ENCODE measurements at regions not wholly inside any gene's neighbourhood (a gene's known extent, or its start where the extent isn't known, plus 50 kb on each side); places are given as distances from the start of the nearest gene placed in this dataset.

DNA sequence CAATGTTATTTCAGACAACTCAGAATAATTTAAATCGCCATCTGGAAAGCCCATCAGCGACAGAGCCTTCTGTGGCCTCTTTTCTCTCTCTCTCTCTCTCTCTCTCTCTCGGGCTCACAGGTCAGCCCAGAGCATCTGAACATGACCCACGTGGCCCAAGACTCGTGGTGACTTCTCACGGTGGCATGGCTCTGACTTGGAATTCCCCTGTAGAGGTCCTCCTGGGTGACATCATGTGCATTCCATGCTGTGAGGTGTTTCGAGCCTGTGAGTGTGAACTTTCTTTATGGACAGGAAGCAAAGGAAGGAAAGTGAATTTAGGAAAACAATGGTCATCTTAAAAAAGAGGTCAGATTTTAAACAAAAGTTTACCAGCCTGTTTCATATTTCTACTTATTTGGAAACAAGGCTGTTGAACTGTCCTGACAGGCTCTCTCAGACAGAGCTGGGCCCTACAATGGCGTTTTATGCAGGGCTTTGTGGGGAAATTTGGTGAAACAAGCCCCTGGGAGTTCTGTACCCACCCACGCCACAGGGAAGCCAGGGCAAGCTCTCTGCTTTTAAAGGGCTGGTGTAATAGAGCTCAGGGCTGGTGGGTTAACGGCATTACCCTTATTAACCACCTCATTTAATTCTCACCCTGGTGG, 359.7 kb upstream of the ZNF32 start:
- TF ChIP-seq, protein P1, sequence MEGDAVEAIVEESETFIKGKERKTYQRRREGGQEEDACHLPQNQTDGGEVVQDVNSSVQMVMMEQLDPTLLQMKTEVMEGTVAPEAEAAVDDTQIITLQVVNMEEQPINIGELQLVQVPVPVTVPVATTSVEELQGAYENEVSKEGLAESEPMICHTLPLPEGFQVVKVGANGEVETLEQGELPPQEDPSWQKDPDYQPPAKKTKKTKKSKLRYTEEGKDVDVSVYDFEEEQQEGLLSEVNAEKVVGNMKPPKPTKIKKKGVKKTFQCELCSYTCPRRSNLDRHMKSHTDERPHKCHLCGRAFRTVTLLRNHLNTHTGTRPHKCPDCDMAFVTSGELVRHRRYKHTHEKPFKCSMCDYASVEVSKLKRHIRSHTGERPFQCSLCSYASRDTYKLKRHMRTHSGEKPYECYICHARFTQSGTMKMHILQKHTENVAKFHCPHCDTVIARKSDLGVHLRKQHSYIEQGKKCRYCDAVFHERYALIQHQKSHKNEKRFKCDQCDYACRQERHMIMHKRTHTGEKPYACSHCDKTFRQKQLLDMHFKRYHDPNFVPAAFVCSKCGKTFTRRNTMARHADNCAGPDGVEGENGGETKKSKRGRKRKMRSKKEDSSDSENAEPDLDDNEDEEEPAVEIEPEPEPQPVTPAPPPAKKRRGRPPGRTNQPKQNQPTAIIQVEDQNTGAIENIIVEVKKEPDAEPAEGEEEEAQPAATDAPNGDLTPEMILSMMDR (IDR thresholded peaks at IDR 0.05): no peak
- TF ChIP-seq POLR2A (IDR thresholded peaks at IDR 0.05): no peak
